ENCODE measurements at regions not wholly inside any gene's neighbourhood (a gene's known extent, or its start where the extent isn't known, plus 50 kb on each side); places are given as distances from the start of the nearest gene placed in this dataset.

- no peak for DNase-seq
These were observed 241.7 kb downstream of the TMEM167A start for GRCh38 chr5:82835488-82835887.

GRCh38 chr5:82834151-82834550 is 243.0 kb downstream of the TMEM167A start:
- no peak for DNase-seq

DNA sequence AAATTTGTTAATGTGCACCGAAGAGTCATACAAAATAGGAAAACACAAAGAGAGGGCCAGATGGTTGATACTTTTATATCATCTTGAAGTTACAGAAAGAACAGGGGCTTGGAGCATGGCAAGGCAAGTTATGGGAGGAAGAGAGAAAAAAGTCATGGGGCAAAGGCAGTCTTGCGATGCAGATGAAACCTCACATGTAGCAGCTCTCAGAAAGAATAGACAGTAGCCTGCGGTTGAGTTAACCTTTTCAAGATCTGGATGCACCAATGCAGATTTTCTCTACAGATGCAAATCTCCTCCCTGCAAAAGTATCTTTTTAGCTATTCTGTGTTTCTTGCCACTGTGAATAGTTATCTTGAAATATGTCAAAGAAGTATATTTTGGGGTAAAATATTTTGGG is 243.9 kb downstream of the TMEM167A start:
- DNase-seq, result no peak

- no peak for DNase-seq
These were observed 244.7 kb downstream of the TMEM167A start for GRCh38 chr5:82832445-82832844.

- DNase-seq, result no peak
These were observed 249.0 kb downstream of the TMEM167A start for GRCh38 chr5:82828211-82828610.

DNA sequence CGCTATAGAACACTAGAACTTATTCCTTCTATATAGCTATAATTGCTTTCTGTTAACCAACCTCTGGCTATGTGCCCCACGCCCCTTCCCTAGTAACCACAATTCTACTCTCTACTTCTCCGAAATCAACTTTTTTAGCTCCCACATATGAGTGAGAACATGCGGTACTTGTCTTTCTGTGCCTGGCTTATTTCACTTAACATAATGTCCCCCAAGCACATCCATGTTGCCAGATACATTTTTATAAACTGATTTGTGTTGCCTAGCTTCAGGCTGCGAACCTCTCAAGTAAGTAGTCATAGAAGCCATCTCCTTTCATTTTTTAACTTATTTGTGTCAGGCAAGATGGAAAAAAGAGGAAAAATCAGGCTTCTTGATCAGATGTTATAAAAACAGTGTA is 249.5 kb downstream of the TMEM167A start:
- DNase-seq, result no peak

DNA sequence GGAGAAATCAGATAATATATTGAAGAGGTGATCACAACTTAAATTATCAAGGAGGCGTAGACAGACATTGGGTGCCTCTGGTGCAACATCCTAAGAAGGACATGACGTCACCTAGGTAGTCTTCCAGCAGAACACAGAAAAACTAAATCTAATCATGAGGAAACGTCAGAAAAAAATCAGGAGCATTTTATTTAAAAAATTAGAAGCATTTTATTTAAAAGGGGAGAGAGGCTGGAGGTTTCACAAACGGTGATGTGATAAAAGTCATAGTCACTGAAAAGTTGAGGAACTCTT is 254.6 kb downstream of the TMEM167A start:
- no peak for DNase-seq

GRCh38 chr5:82821846-82822633 is 255.2 kb downstream of the TMEM167A start:
- DNase-seq, result no peak

- peak; percentile 30 for DNase-seq
These were observed 256.0 kb downstream of the TMEM167A start for GRCh38 chr5:82820961-82821845.

DNA sequence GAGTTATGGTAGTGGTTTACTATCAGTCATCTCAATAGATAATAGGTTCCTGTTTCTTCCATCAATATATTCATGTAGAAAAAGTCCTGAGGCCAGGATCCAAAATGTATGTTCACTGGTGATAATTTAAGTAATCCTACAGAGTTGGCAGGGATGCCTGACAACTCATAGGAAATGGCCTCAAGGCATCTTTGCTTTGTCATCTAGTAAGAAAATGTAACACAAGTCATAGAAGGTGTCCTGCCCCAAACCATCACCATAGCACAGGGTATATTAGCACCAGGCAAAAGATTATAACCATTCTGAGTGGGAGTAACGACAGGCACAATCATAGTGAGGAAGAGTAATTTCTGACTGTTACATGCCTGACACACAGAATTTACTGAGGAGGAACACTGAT is 257.0 kb downstream of the TMEM167A start:
- DNase-seq, result no peak

GRCh38 chr5:82817897-82818676 is 259.1 kb downstream of the TMEM167A start:
- DNase-seq, result no peak

- no peak for DNase-seq
These were observed 260.3 kb downstream of the TMEM167A start for GRCh38 chr5:82816926-82817325.

DNA sequence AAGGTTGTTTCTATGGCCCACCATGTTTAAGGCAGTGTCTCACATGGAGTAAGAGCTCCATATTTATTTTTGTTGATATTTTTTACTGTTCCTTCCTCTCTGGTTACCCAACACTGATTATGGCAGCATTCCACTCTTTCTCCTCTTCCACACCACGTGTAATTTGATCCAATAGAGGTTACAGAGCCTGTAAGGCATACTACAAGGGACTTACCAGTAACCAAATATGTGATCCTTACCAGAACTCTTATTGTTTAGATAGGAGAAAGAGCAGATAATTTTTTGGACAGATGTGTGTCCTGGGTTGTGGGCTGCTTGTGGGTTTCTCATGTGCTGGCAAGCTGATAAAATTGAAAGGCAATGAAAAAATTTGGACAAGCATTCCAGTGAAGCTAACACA is 261.3 kb downstream of the TMEM167A start:
- DNase-seq, result no peak

- DNase-seq, result no peak
These were observed 263.3 kb downstream of the TMEM167A start for GRCh38 chr5:82813861-82814260.

DNA sequence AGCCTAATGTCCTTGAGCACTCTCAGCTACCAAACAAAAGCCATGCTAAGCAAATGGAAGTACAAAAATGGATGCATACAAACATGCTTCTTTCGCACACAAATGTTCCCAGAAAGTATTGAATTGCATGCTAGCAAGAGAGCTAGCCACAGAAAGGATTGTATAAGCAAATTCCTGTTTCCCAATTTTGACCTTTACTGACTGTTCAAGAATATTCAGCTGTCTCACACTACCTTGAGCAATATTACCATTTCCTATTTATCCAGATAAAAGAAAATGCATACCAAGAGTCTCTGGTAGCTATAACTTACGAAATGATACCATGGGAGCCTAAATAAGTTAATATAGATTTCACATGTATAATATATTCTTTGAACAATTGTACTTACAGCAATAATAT is 264.6 kb downstream of the TMEM167A start:
- no peak for DNase-seq

DNA sequence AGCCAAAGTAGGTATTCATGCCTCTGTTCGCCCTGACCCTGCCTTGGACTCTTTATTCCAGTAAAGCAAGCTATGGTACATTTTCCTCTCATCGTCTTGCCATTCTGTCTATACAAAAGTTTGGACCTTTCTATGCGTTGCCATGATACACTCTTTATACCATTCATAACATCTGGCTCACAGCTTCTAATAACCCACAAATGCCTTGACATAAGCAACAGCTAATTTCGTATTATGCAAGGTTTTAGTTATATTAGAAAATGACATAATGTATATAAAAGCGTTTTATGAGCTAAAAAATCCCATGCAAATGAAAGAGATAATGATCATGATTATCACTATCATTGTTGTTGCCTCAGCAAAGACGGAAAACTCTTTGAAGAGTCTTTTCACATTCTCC is 265.7 kb downstream of the TMEM167A start:
- no peak for DNase-seq

DNA sequence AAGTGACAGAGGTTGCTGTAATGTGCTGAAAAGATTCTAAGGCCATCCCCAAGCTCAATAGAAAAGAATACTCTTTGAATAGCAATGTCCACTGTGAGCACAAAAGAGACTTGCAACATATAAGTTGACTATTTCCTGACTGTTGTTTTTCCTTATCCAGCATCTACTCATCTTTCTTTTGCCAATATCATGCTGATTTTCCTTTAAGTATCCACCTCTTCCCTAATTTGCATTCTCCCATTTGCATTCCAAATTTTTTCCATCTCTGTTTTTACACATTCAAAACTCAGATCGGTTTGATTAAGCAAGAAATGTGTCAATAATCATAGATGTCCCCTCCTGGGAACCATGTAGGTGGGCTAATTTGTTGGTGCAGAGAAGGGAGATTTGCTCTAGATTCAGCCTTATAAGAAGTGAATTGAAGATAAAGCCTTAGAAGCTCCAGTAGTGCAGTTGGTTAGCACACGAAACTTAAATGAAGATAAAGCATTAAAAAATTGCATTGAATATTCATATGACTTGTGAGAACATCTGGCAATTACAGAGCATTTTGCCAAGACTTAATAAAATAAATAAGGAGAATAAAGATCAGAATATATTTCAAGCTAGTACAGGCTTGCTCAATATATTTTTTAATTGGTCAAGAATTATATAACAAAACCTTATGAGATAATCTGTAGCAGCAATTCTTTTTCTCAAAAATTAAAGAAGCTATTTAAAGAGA is 267.6 kb downstream of the TMEM167A start:
- no peak for DNase-seq

- no peak for DNase-seq
These were observed 268.2 kb downstream of the TMEM167A start for GRCh38 chr5:82808960-82809359.

- no peak for DNase-seq
These were observed 270.2 kb downstream of the TMEM167A start for GRCh38 chr5:82807021-82807420.

GRCh38 chr5:82806513-82806912 is 270.7 kb downstream of the TMEM167A start:
- DNase-seq, result no peak

GRCh38 chr5:82804155-82804690 is 273.0 kb downstream of the TMEM167A start:
- no peak for DNase-seq

DNA sequence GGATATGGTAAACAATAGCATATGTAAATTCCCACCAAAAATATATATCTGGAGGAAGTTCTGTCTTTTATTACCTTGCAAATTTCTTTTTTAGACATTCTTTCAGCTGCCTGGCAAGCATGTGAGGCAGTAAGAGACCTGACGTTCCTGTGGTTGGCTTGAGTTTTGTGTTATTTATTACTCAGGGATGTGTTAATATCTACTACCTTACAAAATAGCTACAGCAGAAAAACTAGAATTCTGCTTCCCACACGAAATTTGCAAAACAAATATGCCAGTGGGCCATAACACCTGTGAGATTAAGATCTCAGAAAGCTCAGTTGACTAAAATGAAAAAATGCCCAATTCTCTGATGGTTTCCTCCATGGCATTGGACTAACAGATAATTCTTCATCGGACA is 274.2 kb downstream of the TMEM167A start:
- no peak for DNase-seq

- no peak for DNase-seq
These were observed 276.4 kb downstream of the TMEM167A start for GRCh38 chr5:82800826-82801225.
